Right lobe of liver (tissue), 6 donors: ENCODE measurements at regions not wholly inside any gene's neighbourhood (a gene's known extent, or its start where the extent isn't known, plus 50 kb on each side); places are given as distances from the start of the nearest gene placed in this dataset.

Source experiments
- ATAC-seq, 4 donors: fragments of 200-7000 bp; cut with Tn5 transposase; one replicate each; pipeline ENCODE4 v1.9.1; 2020; ENCODE audit warnings: mild to moderate bottlenecking in 4 of 4, moderate library complexity in 4 of 4
- DNase-seq, 3 donors: peaks; one replicate each; pipeline ENCODE4 v3.0.0-alpha.2; 2020
- H3K27ac ChIP-seq, 3 donors: fragments of 200-600 bp; one replicate each; pipeline ENCODE4 v1.8.0; 2022
- H3K27me3 ChIP-seq, 2 donors: fragments of 200-600 bp; one replicate each; pipeline ENCODE4 v1.8.0; 2022
- H3K36me3 ChIP-seq, 4 donors: fragments of 200-600 bp; sonication (generic) in 1 of 4; one replicate each; pipeline versions ENCODE4 v1.5.1 to v1.8.0; 2017 to 2022; ENCODE audit warnings: control low read depth in 1 of 4
- H3K4me1 ChIP-seq, 4 donors: fragments of 200-600 bp; sonication (generic) in 1 of 4; one replicate each; pipeline versions ENCODE4 v1.5.1 to v1.8.0; 2017 to 2022; ENCODE audit warnings: control low read depth in 1 of 4
- H3K4me3 ChIP-seq, 3 donors: fragments of 200-600 bp; one replicate each; pipeline ENCODE4 v1.8.0; 2022
- H3K9me3 ChIP-seq, 4 donors: fragments of 200-600 bp; sonication (generic) in 1 of 4; one replicate each; pipeline versions ENCODE4 v1.5.1 to v1.8.0; 2017 to 2022; ENCODE audit warnings: control low read depth in 1 of 4
- POLR2A ChIP-seq: fragments of 450-650 bp; IDR thresholded peaks from one replicate; pipeline ENCODE4 v1.6.1; 2017; ENCODE audit warnings: antibody characterized with exemption, mild to moderate bottlenecking
- WGBS: methylation state at CpG from one replicate; pipeline ENCODE4 v1.1.6; 2018; ENCODE audit warnings: low coverage, low lambda C conversion rate; ENCODE audit not compliant: insufficient coverage; ENCODE audit errors: missing lambda C conversion rate; 5-methylcytosine and 5-hydroxymethylcytosine counted together
- intact Hi-C, 2 donors: fragments of 100-400 bp; cut with DNase I; formaldehyde crosslinking; loops; one replicate each; pipeline versions ENCODE4 v1.11.2 to v1.14.1; 2022
- TF ChIP-seq, protein P1 (sequence below), 4 donors: fragments of 200-600 bp in 3 of 4; fragments of 450-650 bp in 1 of 4; IDR thresholded peaks; one replicate each; pipeline versions ENCODE4 v1.5.1 to v1.8.0; 2016 to 2022; ENCODE audit warnings: antibody characterized with exemption in 4 of 4, mild to moderate bottlenecking in 2 of 4
- donor health status: DM: no; HTN: yes; CAD: no.
- donor health status: DM: no; HTN: no; CAD: no.
- donor health status: DM: no; HTN: no; CAD: no.
- donor health status: DM: no; HTN: yes; CAD: no.
- donor health status: DM: no; HTN: yes; CAD: no.

- 96% methylated on average over 4 of the region's 4 CpGs for WGBS
- H3K27me3 ChIP-seq: no peaks in the 10 kb centered on the region
- no peaks in the 10 kb centered on the region for H3K36me3 ChIP-seq
- no peak for TF ChIP-seq POLR2A
- TF ChIP-seq, protein P1, sequence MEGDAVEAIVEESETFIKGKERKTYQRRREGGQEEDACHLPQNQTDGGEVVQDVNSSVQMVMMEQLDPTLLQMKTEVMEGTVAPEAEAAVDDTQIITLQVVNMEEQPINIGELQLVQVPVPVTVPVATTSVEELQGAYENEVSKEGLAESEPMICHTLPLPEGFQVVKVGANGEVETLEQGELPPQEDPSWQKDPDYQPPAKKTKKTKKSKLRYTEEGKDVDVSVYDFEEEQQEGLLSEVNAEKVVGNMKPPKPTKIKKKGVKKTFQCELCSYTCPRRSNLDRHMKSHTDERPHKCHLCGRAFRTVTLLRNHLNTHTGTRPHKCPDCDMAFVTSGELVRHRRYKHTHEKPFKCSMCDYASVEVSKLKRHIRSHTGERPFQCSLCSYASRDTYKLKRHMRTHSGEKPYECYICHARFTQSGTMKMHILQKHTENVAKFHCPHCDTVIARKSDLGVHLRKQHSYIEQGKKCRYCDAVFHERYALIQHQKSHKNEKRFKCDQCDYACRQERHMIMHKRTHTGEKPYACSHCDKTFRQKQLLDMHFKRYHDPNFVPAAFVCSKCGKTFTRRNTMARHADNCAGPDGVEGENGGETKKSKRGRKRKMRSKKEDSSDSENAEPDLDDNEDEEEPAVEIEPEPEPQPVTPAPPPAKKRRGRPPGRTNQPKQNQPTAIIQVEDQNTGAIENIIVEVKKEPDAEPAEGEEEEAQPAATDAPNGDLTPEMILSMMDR (IDR thresholded peaks at IDR 0.05): no peak
- intact Hi-C loops: no loop called here
- H3K4me3 ChIP-seq: no peak overlapping the region
- H3K27ac ChIP-seq: no peak overlapping the region
- ATAC-seq (no peak), DNase-seq (no peak)
- peaks cover 0 to 9% (median 0%) of the 10 kb centered on the region in 4 donors for H3K4me1 ChIP-seq
- no peaks in the 10 kb centered on the region for H3K9me3 ChIP-seq
These were observed 198.3 kb upstream of the P2RY1 start for GRCh38 chr3:152636651-152637050.

- Histone ChIP-seq H3K36me3 (no peaks in the 10 kb centered on the region), H3K9me3 (no peaks in the 10 kb centered on the region), H3K4me3 (no peak overlapping the region), H3K4me1 (peaks cover 0 to 9% (median 0%) of the 10 kb centered on the region in 4 donors), H3K27me3 (no peaks in the 10 kb centered on the region), H3K27ac (no peak overlapping the region)
- ATAC-seq (no peak), DNase-seq (no peak)
- intact Hi-C loops: no loop called here
- TF ChIP-seq POLR2A: no peak
- TF ChIP-seq, protein P1 (IDR thresholded peaks at IDR 0.05): no peak
- 85% methylated on average over 4 of the region's 4 CpGs for WGBS
These were observed 196.7 kb upstream of the P2RY1 start for GRCh38 chr3:152638214-152638613.

GRCh38 chr3:152638707-152639450 lies 196.1 kb upstream of the P2RY1 start:
- no peak overlapping the region for H3K4me3 ChIP-seq
- H3K27ac ChIP-seq: no peak overlapping the region
- intact Hi-C loops: no loop called here
- WGBS: 36% methylated on average over 8 of the region's 8 CpGs
- H3K27me3 ChIP-seq: no peaks in the 10 kb centered on the region
- DNase-seq: no peak
- ATAC-seq: peak; percentile 74 to 96 (median 82)
- peaks cover 0 to 9% (median 0%) of the 10 kb centered on the region in 4 donors for H3K4me1 ChIP-seq
- TF ChIP-seq, protein P1 (IDR thresholded peaks at IDR 0.05): no peak
- no peak for TF ChIP-seq POLR2A
- H3K9me3 ChIP-seq: no peaks in the 10 kb centered on the region
- H3K36me3 ChIP-seq: no peaks in the 10 kb centered on the region

DNA sequence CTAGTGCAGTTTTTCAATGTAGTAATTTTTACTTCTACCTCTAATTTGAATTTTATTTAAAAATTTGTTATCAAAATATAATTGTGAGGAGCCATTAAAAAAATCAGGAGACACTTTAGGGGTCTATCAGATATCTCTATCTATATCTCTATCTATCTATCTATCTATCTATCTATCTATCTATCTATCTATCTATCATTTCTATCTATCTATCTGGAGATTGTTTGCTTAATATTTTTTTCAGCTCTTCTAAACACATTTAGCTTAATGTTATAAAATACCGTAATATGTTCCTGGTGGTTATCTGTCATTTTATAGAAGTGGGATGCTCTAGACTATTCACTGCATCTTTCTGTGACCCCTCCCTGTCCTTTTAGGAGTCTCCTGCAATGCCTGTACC lies 193.7 kb upstream of the P2RY1 start:
- intact Hi-C loops: no loop called here
- Histone ChIP-seq H3K4me1 (peaks cover 0 to 10% (median 5%) of the 10 kb centered on the region in 4 donors), H3K36me3 (no peaks in the 10 kb centered on the region), H3K27me3 (no peaks in the 10 kb centered on the region), H3K27ac (no peak overlapping the region), H3K9me3 (no peaks in the 10 kb centered on the region), H3K4me3 (no peak overlapping the region)
- no peak for DNase-seq
- ATAC-seq: no peak
- 100% methylated on average over 1 of the region's 1 CpG for WGBS
- TF ChIP-seq, protein P1 (IDR thresholded peaks at IDR 0.05): no peak
- no peak for TF ChIP-seq POLR2A
